T-helper 1 cell treated with Interleukin-12 subunit alpha and Interleukin-12 subunit beta and Interleukin-4 antibody, amounts not matched to agents 30 ng/mL and 1 ng/mL, for 36 hours (primary cell): ENCODE measurements at regions not wholly inside any gene's neighbourhood (a gene's known extent, or its start where the extent isn't known, plus 50 kb on each side); places are given as distances from the start of the nearest gene placed in this dataset.
"Not testable (repeated sequence)": the region's sequence is repeated elsewhere in the genome, so short reads cannot be mapped to it uniquely, and the experiment has no call there.

Experiments used
- intact Hi-C: fragments of 100-400 bp; cut with micrococcal nuclease; formaldehyde crosslinking; loops from one replicate; pipeline ENCODE4 v1.15.1; 2024

GRCh38 chr4:170818786-170819185, 729.0 kb upstream of the AADAT start:
- intact Hi-C loops, result no loop called here

- intact Hi-C loops, result no loop called here
Measured at GRCh38 chr4:170805352-170805751, 715.6 kb upstream of the AADAT start.

GRCh38 chr4:170804930-170805329, 715.2 kb upstream of the AADAT start:
- intact Hi-C loops, result no loop called here

- intact Hi-C loops, result no loop called here
Measured at GRCh38 chr4:170803492-170803891, 713.7 kb upstream of the AADAT start.

- intact Hi-C loops, result no loop called here
Measured at GRCh38 chr4:170801771-170802170, 712.0 kb upstream of the AADAT start.

- intact Hi-C loops, result no loop called here
Measured at GRCh38 chr4:170794525-170794924, 704.8 kb upstream of the AADAT start.

- intact Hi-C loops, result not testable (repeated sequence)
Measured at GRCh38 chr4:170788540-170789051, 698.8 kb upstream of the AADAT start.

GRCh38 chr4:170777663-170778062, 687.9 kb upstream of the AADAT start:
- intact Hi-C loops, result no loop called here

GRCh38 chr4:170776983-170777382, 687.2 kb upstream of the AADAT start:
- intact Hi-C loops, result no loop called here

- intact Hi-C loops, result no loop called here
Measured at GRCh38 chr4:170775851-170776250, 686.1 kb upstream of the AADAT start.

GRCh38 chr4:170773709-170774273, 684.0 kb upstream of the AADAT start:
- intact Hi-C loops, result no loop called here

- intact Hi-C loops, result no loop called here
Measured at GRCh38 chr4:170772429-170772828, 682.7 kb upstream of the AADAT start.

- intact Hi-C loops, result no loop called here
Measured at GRCh38 chr4:170770664-170771063, 680.9 kb upstream of the AADAT start.

- intact Hi-C loops, result no loop called here
Measured at GRCh38 chr4:170769862-170770261, 680.1 kb upstream of the AADAT start.

- intact Hi-C loops, result no loop called here
Measured at GRCh38 chr4:170758988-170759387, 669.2 kb upstream of the AADAT start.

GRCh38 chr4:170750519-170750918, 660.8 kb upstream of the AADAT start:
- intact Hi-C loops, result no loop called here

GRCh38 chr4:170748975-170749374, 659.2 kb upstream of the AADAT start:
- intact Hi-C loops, result no loop called here

GRCh38 chr4:170743633-170744032, 653.9 kb upstream of the AADAT start:
- intact Hi-C loops, result no loop called here

GRCh38 chr4:170741856-170742255, 652.1 kb upstream of the AADAT start:
- intact Hi-C loops, result no loop called here

GRCh38 chr4:170736710-170737109, 647.0 kb upstream of the AADAT start:
- intact Hi-C loops, result no loop called here

GRCh38 chr4:170729897-170730296, 640.1 kb upstream of the AADAT start:
- intact Hi-C loops, result no loop called here

GRCh38 chr4:170729236-170729635, 639.5 kb upstream of the AADAT start:
- intact Hi-C loops, result no loop called here

GRCh38 chr4:170724191-170724590, 634.4 kb upstream of the AADAT start:
- intact Hi-C loops, result no loop called here

GRCh38 chr4:170723171-170723570, 633.4 kb upstream of the AADAT start:
- intact Hi-C loops, result no loop called here
